ENCODE measurements at regions not wholly inside any gene's neighbourhood (a gene's known extent, or its start where the extent isn't known, plus 50 kb on each side); places are given as distances from the start of the nearest gene placed in this dataset.

DNA sequence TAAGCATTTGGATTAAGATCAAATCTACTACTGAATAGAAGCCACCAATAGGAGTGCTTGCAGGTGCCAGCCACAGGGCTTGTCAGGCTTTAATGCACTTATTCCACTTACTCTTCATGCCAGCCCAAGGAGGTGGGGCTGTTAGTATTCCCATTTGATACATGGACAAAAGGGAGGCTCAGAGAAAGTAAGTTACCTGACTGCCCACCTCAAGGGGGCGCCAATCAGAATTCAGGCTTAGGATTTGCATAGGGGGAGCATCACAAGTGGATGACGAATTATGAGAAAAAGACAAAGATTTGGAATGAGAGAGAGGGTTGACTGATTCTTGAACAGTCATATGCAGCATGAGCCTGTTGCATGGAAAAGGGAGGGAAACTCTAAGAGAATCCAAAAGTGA, 188.4 kb upstream of the TSHZ2 start:
- no peaks in the 10 kb centered on the region for H3K27me3 ChIP-seq (replicated peaks in 1 of 4; ENCODE audit: control insufficient read depth in 3 of 4, extremely low read depth in 1 of 4, insufficient read depth in 3 of 4, low read length in 3 of 4)
- H2BK15ac ChIP-seq (ENCODE audit: low read length), result no peak overlapping the region
- no peak overlapping the region for H2BK5ac ChIP-seq (ENCODE audit: low read depth, low read length)
- no peaks in the 10 kb centered on the region for H3K79me2 ChIP-seq (ENCODE audit: control insufficient read depth in 1 of 2, insufficient read depth in 2 of 2, low read length in 2 of 2)
- DNase-seq (ENCODE audit: low read depth in 1 of 2, low spot score in 2 of 2) (peak; percentile 19 to 75), FAIRE-seq (no peak)
- H3K23me2 ChIP-seq (ENCODE audit: low read depth, low read length), result no peaks in the 10 kb centered on the region
- H2AK5ac ChIP-seq (ENCODE audit: low read depth, low read length), result no peak overlapping the region
- TF ChIP-seq HDAC6 (IDR thresholded peaks at IDR 0.05; ENCODE audit: low read depth, low read length) (no peak), BCL11A (IDR thresholded peaks at IDR 0.05; ENCODE audit: low read depth in 2 of 2, low read length in 2 of 2) (no peak), RBBP5 (IDR thresholded peaks at IDR 0.05; ENCODE audit: borderline replicate concordance, low read depth, low read length) (no peak), EGR1 (IDR thresholded peaks at IDR 0.05; ENCODE audit: borderline replicate concordance, low read depth, low read length) (no peak), RAD21 (IDR thresholded peaks at IDR 0.05 in 1 of 2, conservative IDR thresholded peaks at IDR 0.05 in 1 of 2; ENCODE audit: low read depth in 2 of 2, low read length in 2 of 2) (peak; percentile 37 to 54; a peak in 3 of 4 replicates), POLR2A (IDR thresholded peaks at IDR 0.05; ENCODE audit: control extremely low read depth in 1 of 2, low read depth in 2 of 2, low read length in 2 of 2) (no peak), JUN (IDR thresholded peaks at IDR 0.05; ENCODE audit: low read depth, low read length) (no peak)
- TF ChIP-seq, protein P1, sequence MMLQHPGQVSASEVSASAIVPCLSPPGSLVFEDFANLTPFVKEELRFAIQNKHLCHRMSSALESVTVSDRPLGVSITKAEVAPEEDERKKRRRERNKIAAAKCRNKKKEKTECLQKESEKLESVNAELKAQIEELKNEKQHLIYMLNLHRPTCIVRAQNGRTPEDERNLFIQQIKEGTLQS (IDR thresholded peaks at IDR 0.05; ENCODE audit: insufficient read depth, low read depth, low read length), result no peak
- TF ChIP-seq, protein P2, sequence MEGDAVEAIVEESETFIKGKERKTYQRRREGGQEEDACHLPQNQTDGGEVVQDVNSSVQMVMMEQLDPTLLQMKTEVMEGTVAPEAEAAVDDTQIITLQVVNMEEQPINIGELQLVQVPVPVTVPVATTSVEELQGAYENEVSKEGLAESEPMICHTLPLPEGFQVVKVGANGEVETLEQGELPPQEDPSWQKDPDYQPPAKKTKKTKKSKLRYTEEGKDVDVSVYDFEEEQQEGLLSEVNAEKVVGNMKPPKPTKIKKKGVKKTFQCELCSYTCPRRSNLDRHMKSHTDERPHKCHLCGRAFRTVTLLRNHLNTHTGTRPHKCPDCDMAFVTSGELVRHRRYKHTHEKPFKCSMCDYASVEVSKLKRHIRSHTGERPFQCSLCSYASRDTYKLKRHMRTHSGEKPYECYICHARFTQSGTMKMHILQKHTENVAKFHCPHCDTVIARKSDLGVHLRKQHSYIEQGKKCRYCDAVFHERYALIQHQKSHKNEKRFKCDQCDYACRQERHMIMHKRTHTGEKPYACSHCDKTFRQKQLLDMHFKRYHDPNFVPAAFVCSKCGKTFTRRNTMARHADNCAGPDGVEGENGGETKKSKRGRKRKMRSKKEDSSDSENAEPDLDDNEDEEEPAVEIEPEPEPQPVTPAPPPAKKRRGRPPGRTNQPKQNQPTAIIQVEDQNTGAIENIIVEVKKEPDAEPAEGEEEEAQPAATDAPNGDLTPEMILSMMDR (IDR thresholded peaks at IDR 0.05; ENCODE audit: control extremely low read depth in 1 of 3, insufficient read depth in 1 of 3, low read depth in 1 of 3, low read length in 3 of 3), result peak; percentile 14 to 71 (median 66)
- H4K8ac ChIP-seq (ENCODE audit: extremely low read depth, insufficient read depth, low read length), result no peak overlapping the region
- CTCF ChIA-PET (ENCODE audit: partially characterized antibody), result interaction anchor here (0.9 to 1.2 kb wide), 4 partner anchors 8 to 172 kb away, joined by 3 to 4 read pairs (median 4); no protein-coding TSS in a partner anchor
- no peak overlapping the region for H3K56ac ChIP-seq (replicated peaks; ENCODE audit: insufficient read length, low read depth, low read length)
- no peaks in the 10 kb centered on the region for H3K9me3 ChIP-seq (ENCODE audit: insufficient read depth in 2 of 2, low read depth in 1 of 2, low read length in 1 of 2)
- no peak overlapping the region for H4K91ac ChIP-seq (replicated peaks; ENCODE audit: insufficient read length, low read length)
- no peak overlapping the region for H3K9ac ChIP-seq (replicated peaks in 1 of 4; ENCODE audit: extremely low read depth in 1 of 4, low read depth in 3 of 4, low read length in 3 of 4)
- no peak overlapping the region for H3K23ac ChIP-seq (ENCODE audit: insufficient read length)
- no peaks in the 10 kb centered on the region; the same call in 1 of the 2 replicates for H3K79me1 ChIP-seq (ENCODE audit: low read depth, low read length)
- no peak overlapping the region for H2AFZ ChIP-seq (ENCODE audit: low read length)
- no peak overlapping the region for H3K18ac ChIP-seq (ENCODE audit: extremely low read depth, low read length)
- no peak overlapping the region for H3K14ac ChIP-seq (ENCODE audit: insufficient read length)
- no peak overlapping the region for H3K4ac ChIP-seq (replicated peaks; ENCODE audit: insufficient read length, low read depth, low read length)
- H2BK120ac ChIP-seq (replicated peaks; ENCODE audit: low read depth, low read length), result no peak overlapping the region
- H2BK20ac ChIP-seq (ENCODE audit: low read length), result no peak overlapping the region
- POLR2A ChIA-PET (ENCODE audit: partially characterized antibody), result no interaction called here
- no peak overlapping the region for H3K4me3 ChIP-seq (ENCODE audit: extremely low read depth in 1 of 4, insufficient read depth in 2 of 4, low read depth in 3 of 4, low read length in 4 of 4)
- no peak overlapping the region for H3K4me2 ChIP-seq (ENCODE audit: insufficient read depth in 1 of 2, low read depth in 2 of 2, low read length in 2 of 2)
- H4K20me1 ChIP-seq (replicated peaks in 1 of 2; ENCODE audit: control insufficient read depth in 1 of 2, insufficient read depth in 2 of 2, low read length in 2 of 2), result no peaks in the 10 kb centered on the region
- no peaks in the 10 kb centered on the region for H3K36me3 ChIP-seq (ENCODE audit: control insufficient read depth in 2 of 4, insufficient read depth in 4 of 4, low read length in 3 of 4)
- no peaks in the 10 kb centered on the region for H3K4me1 ChIP-seq (replicated peaks in 1 of 4; ENCODE audit: control insufficient read depth in 3 of 4, insufficient read depth in 4 of 4, low read length in 3 of 4)
- no peak overlapping the region for H3K27ac ChIP-seq (ENCODE audit: low read depth, low read length)
- H2BK12ac ChIP-seq (ENCODE audit: low read depth, low read length), result no peak overlapping the region
- 58% methylated on average over 2 of the region's 2 CpGs; no CpG with 5 or more reads in 1 of the 2 experiments for WGBS, 2 experiments (ENCODE audit: extremely low coverage in 1 of 2, insufficient coverage in 1 of 2, insufficient read length in 1 of 2, insufficient replicate concordance in 2 of 2, low coverage in 1 of 2, low lambda C conversion rate in 2 of 2, missing lambda C conversion rate in 1 of 2)
- H4K5ac ChIP-seq (ENCODE audit: insufficient read length, low read depth, low read length), result no peak overlapping the region

Data from H1 (cell line).